Endothelial cell of umbilical vein (primary cell): ENCODE measurements at regions not wholly inside any gene's neighbourhood (a gene's known extent, or its start where the extent isn't known, plus 50 kb on each side); places are given as distances from the start of the nearest gene placed in this dataset.

Source experiments
- BruUV-seq: library from RNA; stranded (reverse); fragments of 400-500 nt; replicated peaks from 2 replicates; lab custom pipeline; 2021; lab: Mats Ljungman, UMichigan
- CTCF ChIA-PET: fragments of 300-600, 350-600 bp; sonication (Branson Sonifier 250); formaldehyde crosslinking; loops from one replicate; lab custom pipeline; 2021; ENCODE audit warnings: antibody characterized with exemption, inconsistent platforms; lab: Charles Lee
- POLR2A ChIA-PET: fragments of 300-600, 350-600 bp; sonication (Branson Sonifier 250); formaldehyde crosslinking; loops from one replicate; lab custom pipeline; 2021; ENCODE audit warnings: antibody characterized with exemption, inconsistent platforms; lab: Charles Lee
- DNase-seq: peaks from one replicate; pipeline ENCODE4 v3.0.0-alpha.2; 2011; ENCODE audit warnings: low read depth, low spot score
- FAIRE-seq: peaks from 2 replicates; lab custom pipeline; 2011; peaks lifted over from hg19 to GRCh38; lab: Jason Lieb, UNC
- H2AFZ ChIP-seq: 2 replicates; pipeline ENCODE4 v1.6.0; 2012; ENCODE audit warnings: low read depth, low read length, control low read depth, inconsistent platforms
- H3K27ac ChIP-seq: 2 replicates; pipeline ENCODE4 v1.5.1; 2011; ENCODE audit warnings: low read depth, mild to moderate bottlenecking, control low read depth, low read length, moderate library complexity; ENCODE audit not compliant: insufficient read depth
- H3K27me3 ChIP-seq, 2 experiments: 2 replicates each; pipeline versions ENCODE4 v1.6.0 to v1.6.1; 2011; ENCODE audit warnings: low read length in 2 of 2, mixed read lengths in 1 of 2; ENCODE audit not compliant: control insufficient read depth in 2 of 2, insufficient read depth in 2 of 2
- H3K36me3 ChIP-seq, 2 experiments: 2 replicates in 1 of 2; 3 replicates in 1 of 2; pipeline ENCODE4 v1.5.1; 2011; ENCODE audit warnings: low read length in 2 of 2, mild to moderate bottlenecking in 1 of 2, moderate library complexity in 1 of 2; ENCODE audit not compliant: control insufficient read depth in 2 of 2, insufficient read depth in 2 of 2; ENCODE audit errors: extremely low read depth in 1 of 2
- H3K4me1 ChIP-seq: 3 replicates; pipeline ENCODE4 v1.5.1; 2011; ENCODE audit warnings: mild to moderate bottlenecking, low read length; ENCODE audit not compliant: control insufficient read depth, insufficient read depth; ENCODE audit errors: extremely low read depth
- H3K4me2 ChIP-seq: 2 replicates; pipeline ENCODE4 v1.6.1; 2011; ENCODE audit warnings: low read length, control low read depth, mixed read lengths; ENCODE audit not compliant: insufficient read depth
- H3K4me3 ChIP-seq, 3 experiments: fragments of 200-600 bp in 1 of 3; sonication (generic), shearing (Covaris generic) in 1 of 3; replicated peaks in 1 of 3; 2 replicates each; pipeline ENCODE4 v1.5.1; 2011 to 2016; ENCODE audit warnings: control low read depth in 3 of 3, low read length in 3 of 3, mild to moderate bottlenecking in 2 of 3, inconsistent platforms in 1 of 3, low read depth in 1 of 3, moderate library complexity in 1 of 3; ENCODE audit not compliant: insufficient read depth in 1 of 3
- H3K79me2 ChIP-seq: 2 replicates; pipeline ENCODE4 v1.6.0; 2012; ENCODE audit warnings: low read length, inconsistent platforms; ENCODE audit not compliant: control insufficient read depth, insufficient read depth
- H3K9ac ChIP-seq: replicated peaks from 2 replicates; pipeline ENCODE3; 2011; ENCODE audit warnings: low read length, control low read depth; ENCODE audit not compliant: insufficient read depth; ENCODE audit errors: extremely low read depth
- H3K9me1 ChIP-seq: replicated peaks from 3 replicates; pipeline ENCODE4 v1.6.0; 2011; ENCODE audit warnings: mild to moderate bottlenecking, low read length; ENCODE audit not compliant: control insufficient read depth, insufficient read depth; ENCODE audit errors: extremely low read depth
- H3K9me3 ChIP-seq: replicated peaks from 2 replicates; pipeline ENCODE4 v1.5.1; 2012; ENCODE audit warnings: low read length, inconsistent platforms; ENCODE audit not compliant: control insufficient read depth, insufficient read depth
- H4K20me1 ChIP-seq: replicated peaks from 2 replicates; pipeline ENCODE3; 2011; ENCODE audit warnings: mild to moderate bottlenecking, low read length; ENCODE audit not compliant: control insufficient read depth, insufficient read depth; ENCODE audit errors: extremely low read depth
- CTCF ChIP-seq, 2 donors: IDR thresholded peaks; 1 replicate in 1 of 2; 2 replicates in 1 of 2; pipeline ENCODE4 v1.5.1; 2011; ENCODE audit warnings: low read length in 2 of 2, mild to moderate bottlenecking in 2 of 2, moderate library complexity in 2 of 2, control low read depth in 1 of 2, inconsistent platforms in 1 of 2, low read depth in 1 of 2; ENCODE audit not compliant: insufficient read depth in 1 of 2; ENCODE audit errors: extremely low read depth in 1 of 2
- FOS ChIP-seq: IDR thresholded peaks from 2 replicates; pipeline ENCODE4 v1.6.1; 2011; ENCODE audit warnings: mild to moderate bottlenecking, low read length, moderate library complexity, borderline replicate concordance; ENCODE audit not compliant: insufficient read depth
- GATA2 ChIP-seq: IDR thresholded peaks from 2 replicates; pipeline ENCODE4 v1.7.0; 2011; ENCODE audit warnings: low read depth, mild to moderate bottlenecking, moderate library complexity, mixed read lengths, low read length; ENCODE audit not compliant: insufficient read length, insufficient read depth
- MAX ChIP-seq: IDR thresholded peaks from 2 replicates; pipeline ENCODE4 v1.6.1; 2011; ENCODE audit not compliant: insufficient read depth, insufficient read length
- MYC ChIP-seq: IDR thresholded peaks from one replicate; pipeline ENCODE4 v1.6.1; 2011; ENCODE audit warnings: mild to moderate bottlenecking, low read depth, low read length
- POLR2A ChIP-seq: IDR thresholded peaks from 2 replicates; pipeline ENCODE4 v1.6.1; 2012; ENCODE audit warnings: low read depth, mild to moderate bottlenecking, control low read depth, low read length
- POLR2AphosphoS5 ChIP-seq: IDR thresholded peaks from 2 replicates; pipeline ENCODE4 v1.6.1; 2012; ENCODE audit warnings: low read depth, mild to moderate bottlenecking, control low read depth, low read length, moderate library complexity; ENCODE audit not compliant: insufficient read depth
- dilution Hi-C: fragments of 300-500 bp; cut with MboI; formaldehyde crosslinking; loops from one replicate; pipeline ENCODE4 v1.15.0; 2019; ENCODE audit warnings: low sequenced_read_pairs; ENCODE audit not compliant: extremely low pct_ligation_motif_present
- intact Hi-C: fragments of 100-400 bp; cut with micrococcal nuclease; formaldehyde crosslinking; loops from one replicate; pipeline ENCODE4 v1.10.0; 2022

- BruUV-seq: no TSS peak
- no peaks in the 10 kb centered on the region for H3K9me1 ChIP-seq
- no peak overlapping the region for H2AFZ ChIP-seq
- no peaks in the 10 kb centered on the region for H4K20me1 ChIP-seq
- no peak overlapping the region for H3K4me2 ChIP-seq
- H3K9ac ChIP-seq: no peak overlapping the region
- TF ChIP-seq POLR2A (no peak), GATA2 (no peak), MAX (no peak), POLR2AphosphoS5 (no peak)
- ChIA-PET POLR2A (no interaction called here), CTCF (no interaction called here)
- intact Hi-C loops: no loop called here
- H3K79me2 ChIP-seq: no peaks in the 10 kb centered on the region
- no peak overlapping the region for H3K4me3 ChIP-seq
- dilution Hi-C loops: loop anchor here (25.0 kb wide), 1 partner anchor 547 kb away; no protein-coding TSS in a partner anchor
- no peaks in the 10 kb centered on the region for H3K9me3 ChIP-seq
- H3K36me3 ChIP-seq: no peaks in the 10 kb centered on the region
- peaks cover 3% of the 10 kb centered on the region for H3K4me1 ChIP-seq
- no peak for FAIRE-seq
- H3K27me3 ChIP-seq: peaks cover 2 to 8% of the 10 kb centered on the region in 2 experiments
- no peak overlapping the region for H3K27ac ChIP-seq
- no peak for DNase-seq
Observed at GRCh38 chr3:193764959-193765358, 172.0 kb downstream of the OPA1 start.

- H3K9me3 ChIP-seq: no peaks in the 10 kb centered on the region
- H3K4me1 ChIP-seq: no peaks in the 10 kb centered on the region
- no peak overlapping the region for H3K27ac ChIP-seq
- dilution Hi-C loops (loop anchor here (25.0 kb wide), 1 partner anchor 545 kb away; no protein-coding TSS in a partner anchor), intact Hi-C loops (no loop called here)
- H3K27me3 ChIP-seq: peaks cover 2 to 11% of the 10 kb centered on the region in 2 experiments
- no peak for FAIRE-seq
- H3K4me2 ChIP-seq: no peak overlapping the region
- no peak overlapping the region for H2AFZ ChIP-seq
- H3K36me3 ChIP-seq: no peaks in the 10 kb centered on the region
- no peak for TF ChIP-seq MYC
- no peak for TF ChIP-seq CTCF (IDR thresholded peaks at IDR 0.05; ENCODE audit: extremely low read depth in 1 of 2, insufficient read depth in 1 of 2, low read depth in 1 of 2, low read length in 2 of 2)
- no peak for TF ChIP-seq POLR2AphosphoS5
- no peak for TF ChIP-seq FOS
- no peak for TF ChIP-seq MAX
- no peak for TF ChIP-seq GATA2
- CTCF ChIA-PET: interaction anchor here (0.9 to 2.2 kb wide), 9 partner anchors 13 to 576 kb away, joined by 3 to 8 read pairs (median 4); no protein-coding TSS in a partner anchor
- no peaks in the 10 kb centered on the region for H3K9me1 ChIP-seq
- no peak for DNase-seq
- POLR2A ChIA-PET: no interaction called here
- H3K79me2 ChIP-seq: no peaks in the 10 kb centered on the region
- H3K9ac ChIP-seq: no peak overlapping the region
- no peaks in the 10 kb centered on the region for H4K20me1 ChIP-seq
- BruUV-seq: no TSS peak
- H3K4me3 ChIP-seq: no peak overlapping the region
Observed at GRCh38 chr3:193767353-193768069, 174.5 kb downstream of the OPA1 start.
